ACC112 (cell line): ENCODE measurements at regions not wholly inside any gene's neighbourhood (a gene's known extent, or its start where the extent isn't known, plus 50 kb on each side); places are given as distances from the start of the nearest gene placed in this dataset.
"Not testable (repeated sequence)": the region's sequence is repeated elsewhere in the genome, so short reads cannot be mapped to it uniquely, and the experiment has no call there.

Source experiments
- H2AFZ ChIP-seq: fragments of 200-600 bp; sonication (generic); one replicate; pipeline ENCODE4 v1.6.0; 2017; ENCODE audit warnings: antibody characterized with exemption, low read length; ENCODE audit not compliant: unreplicated experiment
- H3K27ac ChIP-seq: fragments of 200-600 bp; sonication (generic); 2 replicates; pipeline ENCODE4 v1.5.1; 2014; ENCODE audit warnings: low read depth, mild to moderate bottlenecking, antibody characterized with exemption, low read length, moderate library complexity
- H3K27me3 ChIP-seq: fragments of 200-600 bp; sonication (generic); 2 replicates; pipeline ENCODE4 v1.6.1; 2014; ENCODE audit warnings: mild to moderate bottlenecking, antibody characterized with exemption, low read length, moderate library complexity, mixed read lengths; ENCODE audit not compliant: insufficient read depth
- H3K36me3 ChIP-seq: fragments of 200-600 bp; sonication (generic); 2 replicates; pipeline ENCODE4 v1.6.1; 2016; ENCODE audit warnings: mild to moderate bottlenecking, antibody characterized with exemption, low read length, moderate library complexity, mixed read lengths; ENCODE audit not compliant: insufficient read depth
- H3K4me1 ChIP-seq: fragments of 200-600 bp; sonication (generic); one replicate; pipeline ENCODE4 v1.6.1; 2016; ENCODE audit warnings: low read length, mixed read lengths; ENCODE audit not compliant: insufficient read depth, unreplicated experiment, control insufficient read depth
- H3K4me3 ChIP-seq: fragments of 200-600 bp; sonication (generic); 2 replicates; pipeline ENCODE4 v1.5.1; 2014; ENCODE audit warnings: mild to moderate bottlenecking, low read depth, low read length
- H3K79me2 ChIP-seq: fragments of 200-600 bp; sonication (generic); one replicate; pipeline ENCODE4 v1.6.0; 2016; ENCODE audit warnings: low read length; ENCODE audit not compliant: control insufficient read depth, unreplicated experiment, insufficient read depth

GRCh38 chr18:30682672-30683071 is 359.9 kb downstream of the DSC3 start:
- H2AFZ ChIP-seq: no peak overlapping the region
- no peaks in the 10 kb centered on the region for H3K27me3 ChIP-seq
- no peaks in the 10 kb centered on the region for H3K4me1 ChIP-seq
- no peak overlapping the region for H3K27ac ChIP-seq
- H3K36me3 ChIP-seq: no peaks in the 10 kb centered on the region
- H3K4me3 ChIP-seq: no peak overlapping the region
- H3K79me2 ChIP-seq: no peaks in the 10 kb centered on the region

GRCh38 chr18:30679285-30679930 is 363.1 kb downstream of the DSC3 start:
- no peak overlapping the region for H3K4me3 ChIP-seq
- H3K36me3 ChIP-seq: no peaks in the 10 kb centered on the region
- H2AFZ ChIP-seq: no peak overlapping the region
- no peaks in the 10 kb centered on the region for H3K4me1 ChIP-seq
- H3K27ac ChIP-seq: no peak overlapping the region
- H3K79me2 ChIP-seq: no peaks in the 10 kb centered on the region
- H3K27me3 ChIP-seq: no peaks in the 10 kb centered on the region

- not testable (repeated sequence) for H3K27ac ChIP-seq, H3K79me2 ChIP-seq, H3K4me1 ChIP-seq, H3K36me3 ChIP-seq, H3K27me3 ChIP-seq, H3K4me3 ChIP-seq, H2AFZ ChIP-seq
Measured at GRCh38 chr18:30677813-30678212, 364.7 kb downstream of the DSC3 start.

GRCh38 chr18:30676053-30676480 is 366.5 kb downstream of the DSC3 start:
- no peak overlapping the region for H2AFZ ChIP-seq
- no peaks in the 10 kb centered on the region for H3K27me3 ChIP-seq
- no peaks in the 10 kb centered on the region for H3K79me2 ChIP-seq
- no peak overlapping the region for H3K4me3 ChIP-seq
- H3K36me3 ChIP-seq: no peaks in the 10 kb centered on the region
- H3K27ac ChIP-seq: no peak overlapping the region
- H3K4me1 ChIP-seq: no peaks in the 10 kb centered on the region

GRCh38 chr18:30675493-30675892 is 367.0 kb downstream of the DSC3 start:
- no peaks in the 10 kb centered on the region for H3K27me3 ChIP-seq
- H3K36me3 ChIP-seq: no peaks in the 10 kb centered on the region
- H3K4me1 ChIP-seq: no peaks in the 10 kb centered on the region
- H3K4me3 ChIP-seq: no peak overlapping the region
- no peak overlapping the region for H2AFZ ChIP-seq
- H3K79me2 ChIP-seq: no peaks in the 10 kb centered on the region
- H3K27ac ChIP-seq: no peak overlapping the region

GRCh38 chr18:30675072-30675471 is 367.5 kb downstream of the DSC3 start:
- Histone ChIP-seq H2AFZ (no peak overlapping the region), H3K36me3 (no peaks in the 10 kb centered on the region), H3K27me3 (no peaks in the 10 kb centered on the region), H3K4me3 (no peak overlapping the region), H3K4me1 (no peaks in the 10 kb centered on the region), H3K27ac (no peak overlapping the region), H3K79me2 (no peaks in the 10 kb centered on the region)

GRCh38 chr18:30674596-30674995 is 367.9 kb downstream of the DSC3 start:
- no peak overlapping the region for H2AFZ ChIP-seq
- H3K79me2 ChIP-seq: no peaks in the 10 kb centered on the region
- H3K27ac ChIP-seq: no peak overlapping the region
- H3K4me1 ChIP-seq: no peaks in the 10 kb centered on the region
- no peaks in the 10 kb centered on the region for H3K36me3 ChIP-seq
- no peaks in the 10 kb centered on the region for H3K27me3 ChIP-seq
- no peak overlapping the region for H3K4me3 ChIP-seq

- H3K36me3 ChIP-seq: not testable (repeated sequence)
Measured at GRCh38 chr18:30672439-30672838, 370.1 kb downstream of the DSC3 start.

GRCh38 chr18:30658306-30658705 is 384.2 kb downstream of the DSC3 start:
- Histone ChIP-seq H3K4me1 (no peaks in the 10 kb centered on the region), H3K79me2 (no peaks in the 10 kb centered on the region), H3K27me3 (no peaks in the 10 kb centered on the region), H3K36me3 (no peaks in the 10 kb centered on the region), H3K27ac (no peak overlapping the region), H3K4me3 (no peak overlapping the region), H2AFZ (no peak overlapping the region)

More at GRCh38 chr18:30672439-30672838, 370.1 kb downstream of the DSC3 start:
- not testable (repeated sequence) for H2AFZ ChIP-seq, H3K4me3 ChIP-seq, H3K27ac ChIP-seq, H3K4me1 ChIP-seq, H3K27me3 ChIP-seq, H3K79me2 ChIP-seq

GRCh38 chr18:30652387-30652786 is 390.2 kb downstream of the DSC3 start:
- Histone ChIP-seq H3K4me3 (no peak overlapping the region), H2AFZ (no peak overlapping the region), H3K4me1 (no peaks in the 10 kb centered on the region), H3K79me2 (no peaks in the 10 kb centered on the region), H3K36me3 (no peaks in the 10 kb centered on the region), H3K27ac (no peak overlapping the region), H3K27me3 (no peaks in the 10 kb centered on the region)

GRCh38 chr18:30650499-30650898 is 392.0 kb downstream of the DSC3 start:
- Histone ChIP-seq H3K36me3 (no peaks in the 10 kb centered on the region), H3K4me3 (no peak overlapping the region), H3K4me1 (no peaks in the 10 kb centered on the region), H3K79me2 (no peaks in the 10 kb centered on the region), H2AFZ (no peak overlapping the region), H3K27ac (no peak overlapping the region), H3K27me3 (no peaks in the 10 kb centered on the region)
